NB4 (cell line): ENCODE measurements at regions not wholly inside any gene's neighbourhood (a gene's known extent, or its start where the extent isn't known, plus 50 kb on each side); places are given as distances from the start of the nearest gene placed in this dataset.

Source experiments
- DNase-seq: peaks from one replicate; pipeline ENCODE4 v3.0.0; 2010; ENCODE audit warnings: low read depth
- H3K4me3 ChIP-seq: one replicate; pipeline ENCODE4 v1.5.1; 2011; ENCODE audit warnings: mild to moderate bottlenecking, low read depth, low read length, moderate library complexity
- MYC ChIP-seq: IDR thresholded peaks from 2 replicates; pipeline ENCODE4 v1.6.1; 2011; ENCODE audit warnings: low read depth, low read length
- POLR2A ChIP-seq: IDR thresholded peaks from 2 replicates; pipeline ENCODE4 v1.6.1; 2011; ENCODE audit warnings: mild to moderate bottlenecking; ENCODE audit not compliant: insufficient read length; ENCODE audit errors: extremely low read depth
- TF ChIP-seq, protein P1 (sequence below): IDR thresholded peaks from 2 replicates; pipeline ENCODE4 v1.6.1; 2011; ENCODE audit warnings: low read depth, low read length
- TF ChIP-seq, protein P2 (sequence below): IDR thresholded peaks from one replicate; pipeline ENCODE4 v1.5.1; 2012; ENCODE audit warnings: low read depth, low read length

DNA sequence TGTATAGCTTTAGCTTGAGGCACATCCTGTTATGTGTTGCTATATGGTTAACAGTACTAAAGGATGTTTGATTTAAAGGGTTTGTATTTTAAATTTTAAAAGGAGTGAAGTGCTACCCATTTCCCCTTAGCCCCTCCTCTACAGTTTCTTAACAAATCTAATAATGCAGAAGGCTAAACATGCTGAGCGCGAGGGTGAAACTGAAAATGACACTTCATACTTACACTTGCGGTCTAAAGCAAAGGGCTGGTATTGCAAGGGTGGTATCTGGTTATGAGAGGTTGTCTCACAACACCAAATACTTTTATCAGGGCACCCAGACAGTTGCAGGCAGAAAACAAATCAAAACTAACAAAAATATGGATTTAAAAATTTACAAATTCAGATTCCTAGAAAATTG, 172.3 kb downstream of the SIPA1L2 start:
- DNase-seq, result no peak
- no peak for TF ChIP-seq MYC
- TF ChIP-seq, protein P1, sequence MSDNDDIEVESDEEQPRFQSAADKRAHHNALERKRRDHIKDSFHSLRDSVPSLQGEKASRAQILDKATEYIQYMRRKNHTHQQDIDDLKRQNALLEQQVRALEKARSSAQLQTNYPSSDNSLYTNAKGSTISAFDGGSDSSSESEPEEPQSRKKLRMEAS, result no peak
- TF ChIP-seq POLR2A, result no peak
- TF ChIP-seq, protein P2, sequence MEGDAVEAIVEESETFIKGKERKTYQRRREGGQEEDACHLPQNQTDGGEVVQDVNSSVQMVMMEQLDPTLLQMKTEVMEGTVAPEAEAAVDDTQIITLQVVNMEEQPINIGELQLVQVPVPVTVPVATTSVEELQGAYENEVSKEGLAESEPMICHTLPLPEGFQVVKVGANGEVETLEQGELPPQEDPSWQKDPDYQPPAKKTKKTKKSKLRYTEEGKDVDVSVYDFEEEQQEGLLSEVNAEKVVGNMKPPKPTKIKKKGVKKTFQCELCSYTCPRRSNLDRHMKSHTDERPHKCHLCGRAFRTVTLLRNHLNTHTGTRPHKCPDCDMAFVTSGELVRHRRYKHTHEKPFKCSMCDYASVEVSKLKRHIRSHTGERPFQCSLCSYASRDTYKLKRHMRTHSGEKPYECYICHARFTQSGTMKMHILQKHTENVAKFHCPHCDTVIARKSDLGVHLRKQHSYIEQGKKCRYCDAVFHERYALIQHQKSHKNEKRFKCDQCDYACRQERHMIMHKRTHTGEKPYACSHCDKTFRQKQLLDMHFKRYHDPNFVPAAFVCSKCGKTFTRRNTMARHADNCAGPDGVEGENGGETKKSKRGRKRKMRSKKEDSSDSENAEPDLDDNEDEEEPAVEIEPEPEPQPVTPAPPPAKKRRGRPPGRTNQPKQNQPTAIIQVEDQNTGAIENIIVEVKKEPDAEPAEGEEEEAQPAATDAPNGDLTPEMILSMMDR, result no peak
- H3K4me3 ChIP-seq, result no peak overlapping the region

DNA sequence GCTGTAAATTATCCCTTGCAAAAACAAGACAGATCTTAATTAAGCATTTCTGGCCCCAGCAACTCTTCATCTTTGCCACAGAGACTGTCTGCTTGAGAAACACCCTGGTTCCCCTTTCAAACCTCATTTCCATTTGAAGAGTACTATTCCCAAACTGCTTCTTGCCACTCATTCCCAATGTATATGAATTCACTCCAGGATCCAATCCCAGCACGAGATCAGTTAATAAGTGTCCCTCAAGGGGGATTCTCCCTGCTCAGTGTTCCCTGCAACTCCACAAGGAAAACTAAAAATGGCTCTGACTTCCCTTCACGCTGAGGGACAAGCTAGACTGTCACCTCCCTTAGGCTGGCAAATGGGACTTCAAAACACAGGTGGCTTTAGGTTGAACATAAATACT, 173.2 kb downstream of the SIPA1L2 start:
- TF ChIP-seq POLR2A (no peak), MYC (no peak)
- TF ChIP-seq, protein P1, result no peak
- TF ChIP-seq, protein P2, result no peak
- no peak for DNase-seq
- H3K4me3 ChIP-seq, result no peak overlapping the region

DNA sequence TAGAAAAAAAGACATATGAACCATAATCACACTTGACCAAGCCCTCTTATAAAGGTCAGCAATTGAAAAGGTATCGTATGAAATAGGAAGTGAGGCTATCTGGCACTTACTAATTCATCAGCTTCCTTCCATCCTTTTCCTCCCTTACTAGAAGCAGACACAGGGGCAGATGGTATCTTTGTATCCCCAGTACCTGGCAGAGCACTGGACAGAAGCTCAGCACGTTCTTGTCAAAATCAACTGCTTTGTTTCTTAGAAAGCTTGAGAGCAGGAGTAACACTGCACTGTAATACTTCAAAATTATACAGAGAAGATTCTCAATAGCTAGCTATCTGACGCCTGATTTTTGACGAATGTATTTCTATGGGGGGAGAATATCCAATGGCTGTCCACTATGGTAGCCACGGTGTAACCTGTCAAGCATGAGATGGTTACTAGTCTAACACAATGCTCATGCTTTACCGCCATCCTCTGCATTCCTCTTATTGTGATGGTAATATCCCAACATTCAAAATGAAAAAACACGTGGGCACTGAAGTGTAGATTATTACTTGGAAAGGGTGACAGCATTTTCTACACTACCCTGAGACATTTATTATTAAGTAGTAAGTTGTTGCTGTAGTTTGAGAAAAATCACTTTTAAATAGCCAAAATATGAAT, 175.6 kb downstream of the SIPA1L2 start:
- H3K4me3 ChIP-seq, result no peak overlapping the region
- TF ChIP-seq, protein P1, result no peak
- TF ChIP-seq, protein P2, result no peak
- TF ChIP-seq POLR2A (no peak), MYC (no peak)
- DNase-seq, result no peak

DNA sequence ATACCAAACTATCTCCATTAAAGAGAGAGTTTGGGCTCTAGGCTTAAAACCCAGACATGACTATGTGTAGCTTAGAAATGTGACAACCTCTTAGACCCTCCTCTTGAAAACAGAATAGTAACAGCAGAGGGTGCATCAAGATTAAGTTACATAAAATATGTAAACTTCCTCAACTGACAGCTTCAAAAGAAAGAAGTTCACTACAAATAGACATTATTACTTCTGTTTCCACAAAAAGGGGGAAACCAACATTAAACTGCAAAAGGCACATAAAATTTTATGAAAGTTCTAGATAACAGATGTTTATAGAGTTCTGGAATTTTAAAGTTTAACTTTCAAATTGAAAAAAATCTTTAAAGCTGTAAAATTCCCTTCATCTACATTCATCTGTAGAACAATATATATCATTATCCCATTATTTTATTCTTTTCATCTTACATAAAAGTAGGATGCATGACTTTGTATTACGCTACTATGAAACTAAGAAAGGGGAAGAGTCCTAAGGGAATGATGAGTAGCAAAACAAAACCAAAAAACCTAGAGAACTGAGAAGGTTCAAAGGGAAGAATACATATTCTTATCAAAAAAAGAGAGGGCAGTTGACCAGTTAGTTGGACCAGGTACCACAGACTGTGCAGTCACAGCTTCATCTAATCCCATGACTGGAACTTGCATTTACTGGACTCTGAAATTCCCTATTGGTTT, 177.0 kb downstream of the SIPA1L2 start:
- DNase-seq, result no peak
- TF ChIP-seq MYC (no peak), POLR2A (no peak)
- TF ChIP-seq, protein P1, result no peak
- TF ChIP-seq, protein P2, result no peak
- no peak overlapping the region for H3K4me3 ChIP-seq

DNA sequence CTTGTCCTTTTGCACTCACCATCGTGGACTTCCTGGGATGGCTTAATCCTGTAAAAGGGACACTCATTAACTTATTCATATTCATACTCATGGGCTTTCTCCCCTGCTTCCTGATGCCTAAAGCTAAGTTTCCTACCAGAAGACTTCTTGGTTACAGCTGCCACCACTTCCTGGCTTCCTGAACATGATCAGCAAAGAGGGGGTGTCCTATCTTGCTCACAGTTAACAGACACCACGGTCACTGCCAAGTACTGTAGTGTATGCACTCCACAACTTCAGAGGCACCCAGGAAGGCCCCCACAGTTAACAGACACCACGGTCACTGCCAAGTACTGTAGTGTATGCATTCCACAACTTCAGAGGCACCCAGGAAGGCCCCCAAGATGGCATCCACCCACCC, 177.8 kb downstream of the SIPA1L2 start:
- TF ChIP-seq, protein P1, result no peak
- TF ChIP-seq, protein P2, result no peak
- TF ChIP-seq MYC (no peak), POLR2A (no peak)
- no peak overlapping the region for H3K4me3 ChIP-seq
- DNase-seq, result no peak
